Prostate gland (tissue), 2 donors: ENCODE measurements at regions not wholly inside any gene's neighbourhood (a gene's known extent, or its start where the extent isn't known, plus 50 kb on each side); places are given as distances from the start of the nearest gene placed in this dataset.

Experiments
- POLR2A ChIP-seq: fragments of 450-650 bp; IDR thresholded peaks from one replicate; pipeline ENCODE4 v1.6.1; 2016; ENCODE audit warnings: antibody characterized with exemption, mild to moderate bottlenecking
- POLR2AphosphoS5 ChIP-seq: sonication (generic); formaldehyde crosslinking; IDR thresholded peaks from one replicate; pipeline ENCODE4 v1.6.1; 2017; ENCODE audit warnings: antibody characterized with exemption
- TF ChIP-seq, protein P1 (sequence below), 4 experiments: fragments of 200-600 bp in 2 of 4; fragments of 450-650 bp in 2 of 4; sonication (generic) in 2 of 4; IDR thresholded peaks; 1 replicate in 3 of 4; 2 replicates in 1 of 4; pipeline ENCODE4 v1.5.1; 2016 to 2019; ENCODE audit warnings: antibody characterized with exemption in 4 of 4, mild to moderate bottlenecking in 2 of 4, moderate library complexity in 2 of 4

GRCh38 chr2:4029081-4029480 is 325.7 kb downstream of the DCDC2C start:
- TF ChIP-seq, protein P1, sequence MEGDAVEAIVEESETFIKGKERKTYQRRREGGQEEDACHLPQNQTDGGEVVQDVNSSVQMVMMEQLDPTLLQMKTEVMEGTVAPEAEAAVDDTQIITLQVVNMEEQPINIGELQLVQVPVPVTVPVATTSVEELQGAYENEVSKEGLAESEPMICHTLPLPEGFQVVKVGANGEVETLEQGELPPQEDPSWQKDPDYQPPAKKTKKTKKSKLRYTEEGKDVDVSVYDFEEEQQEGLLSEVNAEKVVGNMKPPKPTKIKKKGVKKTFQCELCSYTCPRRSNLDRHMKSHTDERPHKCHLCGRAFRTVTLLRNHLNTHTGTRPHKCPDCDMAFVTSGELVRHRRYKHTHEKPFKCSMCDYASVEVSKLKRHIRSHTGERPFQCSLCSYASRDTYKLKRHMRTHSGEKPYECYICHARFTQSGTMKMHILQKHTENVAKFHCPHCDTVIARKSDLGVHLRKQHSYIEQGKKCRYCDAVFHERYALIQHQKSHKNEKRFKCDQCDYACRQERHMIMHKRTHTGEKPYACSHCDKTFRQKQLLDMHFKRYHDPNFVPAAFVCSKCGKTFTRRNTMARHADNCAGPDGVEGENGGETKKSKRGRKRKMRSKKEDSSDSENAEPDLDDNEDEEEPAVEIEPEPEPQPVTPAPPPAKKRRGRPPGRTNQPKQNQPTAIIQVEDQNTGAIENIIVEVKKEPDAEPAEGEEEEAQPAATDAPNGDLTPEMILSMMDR (IDR thresholded peaks at IDR 0.05), result no peak
- TF ChIP-seq POLR2A (no peak), POLR2AphosphoS5 (no peak)
